HEK293T (cell line): ENCODE measurements at regions not wholly inside any gene's neighbourhood (a gene's known extent, or its start where the extent isn't known, plus 50 kb on each side); places are given as distances from the start of the nearest gene placed in this dataset.

Source experiments
- ELF4 ChIP-seq: fragments of 450-650 bp; IDR thresholded peaks from 2 replicates; pipeline ENCODE4 v1.6.1; 2017; ENCODE audit warnings: antibody characterized with exemption
- FOXA1 ChIP-seq: fragments of 450-650 bp; IDR thresholded peaks from 2 replicates; pipeline ENCODE4 v1.6.1; 2016; ENCODE audit warnings: mild to moderate bottlenecking
- FOXM1 ChIP-seq: fragments of 450-650 bp; IDR thresholded peaks from 2 replicates; pipeline ENCODE4 v1.6.1; 2017; ENCODE audit warnings: mild to moderate bottlenecking, borderline replicate concordance
- SP1 ChIP-seq: fragments of 450-650 bp; IDR thresholded peaks from 2 replicates; pipeline ENCODE4 v1.6.1; 2017
- SUZ12 ChIP-seq: fragments of 450-650 bp; IDR thresholded peaks from 2 replicates; pipeline ENCODE4 v1.6.1; 2016; ENCODE audit warnings: mild to moderate bottlenecking
- TARDBP ChIP-seq: fragments of 450-650 bp; IDR thresholded peaks from 2 replicates; pipeline ENCODE4 v1.6.1; 2016
- TF ChIP-seq, protein P1 (sequence below): fragments of 450-650 bp; IDR thresholded peaks from 2 replicates; pipeline ENCODE4 v1.6.1; 2016

GRCh38 chr12:92369636-92370035 is 224.0 kb upstream of the BTG1 start:
- TF ChIP-seq SP1 (no peak), TARDBP (no peak), SUZ12 (no peak), FOXA1 (no peak), FOXM1 (no peak), ELF4 (no peak)
- TF ChIP-seq, protein P1, sequence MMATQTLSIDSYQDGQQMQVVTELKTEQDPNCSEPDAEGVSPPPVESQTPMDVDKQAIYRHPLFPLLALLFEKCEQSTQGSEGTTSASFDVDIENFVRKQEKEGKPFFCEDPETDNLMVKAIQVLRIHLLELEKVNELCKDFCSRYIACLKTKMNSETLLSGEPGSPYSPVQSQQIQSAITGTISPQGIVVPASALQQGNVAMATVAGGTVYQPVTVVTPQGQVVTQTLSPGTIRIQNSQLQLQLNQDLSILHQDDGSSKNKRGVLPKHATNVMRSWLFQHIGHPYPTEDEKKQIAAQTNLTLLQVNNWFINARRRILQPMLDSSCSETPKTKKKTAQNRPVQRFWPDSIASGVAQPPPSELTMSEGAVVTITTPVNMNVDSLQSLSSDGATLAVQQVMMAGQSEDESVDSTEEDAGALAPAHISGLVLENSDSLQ: no peak
